ENCODE measurements at regions not wholly inside any gene's neighbourhood (a gene's known extent, or its start where the extent isn't known, plus 50 kb on each side); places are given as distances from the start of the nearest gene placed in this dataset.

DNA sequence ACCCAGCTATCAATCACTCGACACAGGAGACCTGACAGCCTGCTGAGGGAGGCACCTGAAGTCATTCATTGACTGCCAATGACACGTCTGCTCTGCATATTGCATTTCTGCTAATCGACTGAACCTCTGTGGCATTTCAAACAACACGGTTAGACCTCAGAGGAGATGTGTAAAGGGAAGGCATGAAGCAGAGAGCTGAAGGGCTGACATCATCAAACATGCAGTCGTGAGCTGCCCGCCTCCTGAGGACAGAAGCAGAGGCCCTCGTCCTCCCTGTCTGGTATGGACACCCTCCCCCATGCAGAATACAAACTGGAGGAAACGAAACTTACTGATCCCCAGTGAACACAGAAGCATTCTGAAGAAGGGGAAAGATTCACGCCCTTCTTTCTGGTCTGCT, 462.6 kb upstream of the MGMT start:
- TF ChIP-seq, protein P1, sequence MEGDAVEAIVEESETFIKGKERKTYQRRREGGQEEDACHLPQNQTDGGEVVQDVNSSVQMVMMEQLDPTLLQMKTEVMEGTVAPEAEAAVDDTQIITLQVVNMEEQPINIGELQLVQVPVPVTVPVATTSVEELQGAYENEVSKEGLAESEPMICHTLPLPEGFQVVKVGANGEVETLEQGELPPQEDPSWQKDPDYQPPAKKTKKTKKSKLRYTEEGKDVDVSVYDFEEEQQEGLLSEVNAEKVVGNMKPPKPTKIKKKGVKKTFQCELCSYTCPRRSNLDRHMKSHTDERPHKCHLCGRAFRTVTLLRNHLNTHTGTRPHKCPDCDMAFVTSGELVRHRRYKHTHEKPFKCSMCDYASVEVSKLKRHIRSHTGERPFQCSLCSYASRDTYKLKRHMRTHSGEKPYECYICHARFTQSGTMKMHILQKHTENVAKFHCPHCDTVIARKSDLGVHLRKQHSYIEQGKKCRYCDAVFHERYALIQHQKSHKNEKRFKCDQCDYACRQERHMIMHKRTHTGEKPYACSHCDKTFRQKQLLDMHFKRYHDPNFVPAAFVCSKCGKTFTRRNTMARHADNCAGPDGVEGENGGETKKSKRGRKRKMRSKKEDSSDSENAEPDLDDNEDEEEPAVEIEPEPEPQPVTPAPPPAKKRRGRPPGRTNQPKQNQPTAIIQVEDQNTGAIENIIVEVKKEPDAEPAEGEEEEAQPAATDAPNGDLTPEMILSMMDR (IDR thresholded peaks at IDR 0.05): no peak
- no peak for TF ChIP-seq POLR2A (IDR thresholded peaks at IDR 0.05)
